WTC11 (cell line): ENCODE measurements at regions not wholly inside any gene's neighbourhood (a gene's known extent, or its start where the extent isn't known, plus 50 kb on each side); places are given as distances from the start of the nearest gene placed in this dataset.

Experiments
- IRF2 ChIP-seq: sonication (generic); formaldehyde crosslinking; IDR thresholded peaks from 2 replicates; pipeline ENCODE4 v1.8.0; 2022; ENCODE audit warnings: low read depth, missing genetic modification reagents, borderline replicate concordance
- TF ChIP-seq, protein P1 (sequence below): fragments of 200-600 bp; IDR thresholded peaks from 2 replicates; pipeline ENCODE4 v1.8.0; 2022; ENCODE audit warnings: antibody characterized with exemption

GRCh38 chr1:209399800-209400199 lies 183.7 kb upstream of the CAMK1G start:
- TF ChIP-seq IRF2 (CRISPR knock-in tag), result no peak
- TF ChIP-seq, protein P1, sequence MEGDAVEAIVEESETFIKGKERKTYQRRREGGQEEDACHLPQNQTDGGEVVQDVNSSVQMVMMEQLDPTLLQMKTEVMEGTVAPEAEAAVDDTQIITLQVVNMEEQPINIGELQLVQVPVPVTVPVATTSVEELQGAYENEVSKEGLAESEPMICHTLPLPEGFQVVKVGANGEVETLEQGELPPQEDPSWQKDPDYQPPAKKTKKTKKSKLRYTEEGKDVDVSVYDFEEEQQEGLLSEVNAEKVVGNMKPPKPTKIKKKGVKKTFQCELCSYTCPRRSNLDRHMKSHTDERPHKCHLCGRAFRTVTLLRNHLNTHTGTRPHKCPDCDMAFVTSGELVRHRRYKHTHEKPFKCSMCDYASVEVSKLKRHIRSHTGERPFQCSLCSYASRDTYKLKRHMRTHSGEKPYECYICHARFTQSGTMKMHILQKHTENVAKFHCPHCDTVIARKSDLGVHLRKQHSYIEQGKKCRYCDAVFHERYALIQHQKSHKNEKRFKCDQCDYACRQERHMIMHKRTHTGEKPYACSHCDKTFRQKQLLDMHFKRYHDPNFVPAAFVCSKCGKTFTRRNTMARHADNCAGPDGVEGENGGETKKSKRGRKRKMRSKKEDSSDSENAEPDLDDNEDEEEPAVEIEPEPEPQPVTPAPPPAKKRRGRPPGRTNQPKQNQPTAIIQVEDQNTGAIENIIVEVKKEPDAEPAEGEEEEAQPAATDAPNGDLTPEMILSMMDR, result no peak
